ENCODE measurements at regions not wholly inside any gene's neighbourhood (a gene's known extent, or its start where the extent isn't known, plus 50 kb on each side); places are given as distances from the start of the nearest gene placed in this dataset.

DNA sequence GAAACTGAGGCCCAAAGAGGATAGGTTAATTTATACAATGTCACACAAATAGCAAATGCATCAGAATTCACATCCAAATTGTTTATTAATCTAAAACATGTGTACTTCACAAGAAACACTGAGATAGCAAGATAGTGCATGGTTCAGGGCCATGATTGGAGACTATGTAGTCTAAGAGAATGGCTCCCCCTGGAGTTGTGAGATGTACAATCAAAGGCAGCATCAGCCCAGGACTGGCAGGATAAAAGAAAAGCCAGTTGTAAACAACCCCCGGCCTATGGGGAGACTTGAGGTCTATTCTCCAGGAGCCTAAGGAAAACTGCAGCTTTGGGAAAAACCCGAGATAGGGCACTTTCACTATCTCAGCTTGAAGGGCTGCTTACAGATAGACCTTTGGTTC, 511.0 kb downstream of the OMA1 start:
- ChIA-PET CTCF (interaction anchor here (0.6 kb wide), 1 partner anchor 1208 kb away, joined by 3 read pairs; no protein-coding TSS in a partner anchor), POLR2A (ENCODE audit: low non-redundant PET) (no interaction called here)
- Histone ChIP-seq H3K27ac (ENCODE audit: low read depth, low read length, poor library complexity, severe bottlenecking) (no peak overlapping the region), H3K4me3 (ENCODE audit: low read depth, low read length, poor library complexity, severe bottlenecking) (no peak overlapping the region), H3K36me3 (ENCODE audit: insufficient read depth, low read length, poor library complexity, severe bottlenecking) (no peaks in the 10 kb centered on the region), H3K9me3 (ENCODE audit: low read depth, low read length, poor library complexity, severe bottlenecking) (no peaks in the 10 kb centered on the region), H3K4me1 (ENCODE audit: insufficient read depth, low read length, poor library complexity, severe bottlenecking) (peaks cover 14% of the 10 kb centered on the region), H3K27me3 (replicated peaks; ENCODE audit: insufficient read depth, low read depth, low read length, poor library complexity) (no peaks in the 10 kb centered on the region)
- intact Hi-C loops (cut with micrococcal nuclease; ENCODE audit: unreplicated experiment): loop anchor here (10.0 kb wide), 1 partner anchor 611 kb away; the partner anchor contains the start of gene DAB1
- TF ChIP-seq, protein P1, sequence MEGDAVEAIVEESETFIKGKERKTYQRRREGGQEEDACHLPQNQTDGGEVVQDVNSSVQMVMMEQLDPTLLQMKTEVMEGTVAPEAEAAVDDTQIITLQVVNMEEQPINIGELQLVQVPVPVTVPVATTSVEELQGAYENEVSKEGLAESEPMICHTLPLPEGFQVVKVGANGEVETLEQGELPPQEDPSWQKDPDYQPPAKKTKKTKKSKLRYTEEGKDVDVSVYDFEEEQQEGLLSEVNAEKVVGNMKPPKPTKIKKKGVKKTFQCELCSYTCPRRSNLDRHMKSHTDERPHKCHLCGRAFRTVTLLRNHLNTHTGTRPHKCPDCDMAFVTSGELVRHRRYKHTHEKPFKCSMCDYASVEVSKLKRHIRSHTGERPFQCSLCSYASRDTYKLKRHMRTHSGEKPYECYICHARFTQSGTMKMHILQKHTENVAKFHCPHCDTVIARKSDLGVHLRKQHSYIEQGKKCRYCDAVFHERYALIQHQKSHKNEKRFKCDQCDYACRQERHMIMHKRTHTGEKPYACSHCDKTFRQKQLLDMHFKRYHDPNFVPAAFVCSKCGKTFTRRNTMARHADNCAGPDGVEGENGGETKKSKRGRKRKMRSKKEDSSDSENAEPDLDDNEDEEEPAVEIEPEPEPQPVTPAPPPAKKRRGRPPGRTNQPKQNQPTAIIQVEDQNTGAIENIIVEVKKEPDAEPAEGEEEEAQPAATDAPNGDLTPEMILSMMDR (conservative IDR thresholded peaks at IDR 0.05; ENCODE audit: low read depth, low read length): peak; percentile 66
- TF ChIP-seq EZH2 (IDR thresholded peaks at IDR 0.05; ENCODE audit: borderline replicate concordance, low read depth, low read length, poor library complexity, severe bottlenecking): no peak
- DNase-seq (ENCODE audit: low spot score): peak; percentile 70
- no TSS peak for BruUV-seq (replicated peaks)

DNA sequence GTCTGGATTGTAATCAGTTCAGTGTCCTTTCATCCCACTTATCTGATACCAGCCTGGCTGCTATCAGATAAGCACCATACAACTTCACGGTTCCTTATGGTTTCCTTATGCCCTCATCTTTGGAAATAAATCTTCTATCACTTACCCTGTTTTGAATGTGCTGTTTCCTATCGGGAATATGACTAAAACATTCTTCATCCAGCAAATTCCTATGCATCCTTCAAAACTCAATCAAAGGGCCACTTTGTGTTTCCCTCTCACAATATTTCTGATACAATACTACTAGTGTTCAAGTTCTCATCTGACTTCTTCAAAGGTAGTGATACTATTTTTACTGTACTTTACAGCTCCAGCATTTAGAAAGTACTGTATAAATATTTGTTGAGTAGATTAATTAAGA, 513.2 kb downstream of the OMA1 start:
- Histone ChIP-seq H3K9me3 (ENCODE audit: low read depth, low read length, poor library complexity, severe bottlenecking) (no peaks in the 10 kb centered on the region), H3K36me3 (ENCODE audit: insufficient read depth, low read length, poor library complexity, severe bottlenecking) (no peaks in the 10 kb centered on the region), H3K27ac (ENCODE audit: low read depth, low read length, poor library complexity, severe bottlenecking) (no peak overlapping the region), H3K27me3 (replicated peaks; ENCODE audit: insufficient read depth, low read depth, low read length, poor library complexity) (no peaks in the 10 kb centered on the region), H3K4me1 (ENCODE audit: insufficient read depth, low read length, poor library complexity, severe bottlenecking) (peaks cover 15% of the 10 kb centered on the region), H3K4me3 (ENCODE audit: low read depth, low read length, poor library complexity, severe bottlenecking) (no peak overlapping the region)
- ChIA-PET POLR2A (ENCODE audit: low non-redundant PET) (no interaction called here), CTCF (no interaction called here)
- BruUV-seq (replicated peaks): no TSS peak
- intact Hi-C loops (cut with micrococcal nuclease; ENCODE audit: unreplicated experiment): loop anchor here (10.0 kb wide), 1 partner anchor 609 kb away; the partner anchor contains the start of gene DAB1
- DNase-seq (ENCODE audit: low spot score): no peak
- no peak for TF ChIP-seq EZH2 (IDR thresholded peaks at IDR 0.05; ENCODE audit: borderline replicate concordance, low read depth, low read length, poor library complexity, severe bottlenecking)
- TF ChIP-seq, protein P1 (conservative IDR thresholded peaks at IDR 0.05; ENCODE audit: low read depth, low read length): no peak

DNA sequence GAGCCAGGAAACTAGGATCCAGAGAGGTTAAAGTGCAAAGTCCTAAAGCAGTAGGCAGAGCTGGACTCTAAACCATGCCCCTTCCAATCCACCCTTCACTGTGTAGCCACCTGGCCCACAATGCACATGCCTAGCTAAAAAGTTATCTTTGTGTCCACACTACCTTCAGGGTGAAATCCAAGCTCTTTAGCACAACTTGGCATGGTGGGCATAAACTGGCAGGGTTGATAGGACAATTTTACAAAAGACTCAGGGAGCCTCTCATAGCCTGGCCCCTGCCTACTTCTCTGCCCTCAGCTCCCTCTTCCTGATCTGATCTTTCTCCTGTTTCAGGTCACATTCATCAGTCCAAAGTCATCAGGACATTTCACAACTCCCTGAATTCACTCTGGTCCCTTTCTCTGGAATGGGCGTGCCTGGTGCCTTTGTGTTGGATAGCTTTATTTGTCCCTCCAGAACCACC, 513.9 kb downstream of the OMA1 start:
- Histone ChIP-seq H3K4me3 (ENCODE audit: low read depth, low read length, poor library complexity, severe bottlenecking) (no peak overlapping the region), H3K36me3 (ENCODE audit: insufficient read depth, low read length, poor library complexity, severe bottlenecking) (no peaks in the 10 kb centered on the region), H3K27me3 (replicated peaks; ENCODE audit: insufficient read depth, low read depth, low read length, poor library complexity) (no peaks in the 10 kb centered on the region), H3K4me1 (ENCODE audit: insufficient read depth, low read length, poor library complexity, severe bottlenecking) (peaks cover 15% of the 10 kb centered on the region), H3K27ac (ENCODE audit: low read depth, low read length, poor library complexity, severe bottlenecking) (no peak overlapping the region), H3K9me3 (ENCODE audit: low read depth, low read length, poor library complexity, severe bottlenecking) (no peaks in the 10 kb centered on the region)
- ChIA-PET POLR2A (ENCODE audit: low non-redundant PET) (no interaction called here), CTCF (interaction anchor here (0.6 kb wide), 2 partner anchors 11 to 609 kb away, joined by 3 read pairs; partner anchors contain the start of gene DAB1)
- TF ChIP-seq, protein P1 (conservative IDR thresholded peaks at IDR 0.05; ENCODE audit: low read depth, low read length): no peak
- TF ChIP-seq EZH2 (IDR thresholded peaks at IDR 0.05; ENCODE audit: borderline replicate concordance, low read depth, low read length, poor library complexity, severe bottlenecking): no peak
- no peak for DNase-seq (ENCODE audit: low spot score)
- no TSS peak for BruUV-seq (replicated peaks)
- intact Hi-C loops (cut with micrococcal nuclease; ENCODE audit: unreplicated experiment): loop anchor here (10.0 kb wide), 1 partner anchor 608 kb away; the partner anchor contains the start of gene DAB1
